Activated T-cell treated with anti-CD3 and anti-CD28 coated beads for 24 hours (primary cell): ENCODE measurements at regions not wholly inside any gene's neighbourhood (a gene's known extent, or its start where the extent isn't known, plus 50 kb on each side); places are given as distances from the start of the nearest gene placed in this dataset.
"Not testable (repeated sequence)": the region's sequence is repeated elsewhere in the genome, so short reads cannot be mapped to it uniquely, and the experiment has no call there.

ENCODE experiments used
- DNase-seq: peaks from one replicate; pipeline ENCODE4 v3.0.0-alpha.2; 2020; ENCODE audit warnings: low read depth

GRCh38 chr11:93032580-93032979, 63.1 kb downstream of the MTNR1B start:
- DNase-seq = no peak

DNA sequence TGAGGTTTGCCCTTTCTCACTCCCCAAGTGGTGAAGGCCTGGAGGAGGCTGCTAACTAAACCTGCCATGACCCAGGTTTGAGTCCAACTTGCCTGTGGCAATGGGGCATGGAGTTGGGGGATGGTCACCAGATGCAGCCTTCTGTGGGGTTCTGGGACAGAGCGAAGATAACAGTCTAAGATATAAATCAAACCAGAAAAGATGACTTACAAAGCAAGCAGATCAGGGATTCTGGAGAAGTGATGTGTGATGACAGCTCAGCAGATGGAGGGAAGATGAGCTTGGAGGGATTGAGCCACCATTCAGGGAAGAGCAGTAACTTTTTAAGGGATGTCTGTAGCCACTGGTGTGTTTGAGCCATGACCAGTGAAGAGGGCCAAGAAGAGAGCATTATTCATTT, 63.6 kb downstream of the MTNR1B start:
- DNase-seq = no peak

- no peak for DNase-seq
These were observed 64.7 kb downstream of the MTNR1B start for GRCh38 chr11:93034031-93034722.

DNA sequence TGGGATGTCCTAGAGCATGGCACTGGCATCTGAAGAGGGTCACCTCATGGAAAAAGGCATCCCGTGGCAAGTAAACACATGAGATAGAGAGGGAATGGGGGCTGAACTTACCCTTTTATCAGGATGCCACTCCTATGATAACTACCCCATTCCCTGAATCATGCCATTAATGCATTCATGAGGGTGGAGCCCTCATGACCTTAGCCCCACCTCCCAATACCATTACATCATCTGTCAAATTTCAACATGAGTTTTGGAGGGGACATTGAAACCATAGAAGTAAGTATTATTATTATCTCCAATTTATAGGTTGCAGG, 65.2 kb downstream of the MTNR1B start:
- DNase-seq = no peak

- no peak for DNase-seq
These were observed 69.1 kb downstream of the MTNR1B start for GRCh38 chr11:93038521-93038920.

DNA sequence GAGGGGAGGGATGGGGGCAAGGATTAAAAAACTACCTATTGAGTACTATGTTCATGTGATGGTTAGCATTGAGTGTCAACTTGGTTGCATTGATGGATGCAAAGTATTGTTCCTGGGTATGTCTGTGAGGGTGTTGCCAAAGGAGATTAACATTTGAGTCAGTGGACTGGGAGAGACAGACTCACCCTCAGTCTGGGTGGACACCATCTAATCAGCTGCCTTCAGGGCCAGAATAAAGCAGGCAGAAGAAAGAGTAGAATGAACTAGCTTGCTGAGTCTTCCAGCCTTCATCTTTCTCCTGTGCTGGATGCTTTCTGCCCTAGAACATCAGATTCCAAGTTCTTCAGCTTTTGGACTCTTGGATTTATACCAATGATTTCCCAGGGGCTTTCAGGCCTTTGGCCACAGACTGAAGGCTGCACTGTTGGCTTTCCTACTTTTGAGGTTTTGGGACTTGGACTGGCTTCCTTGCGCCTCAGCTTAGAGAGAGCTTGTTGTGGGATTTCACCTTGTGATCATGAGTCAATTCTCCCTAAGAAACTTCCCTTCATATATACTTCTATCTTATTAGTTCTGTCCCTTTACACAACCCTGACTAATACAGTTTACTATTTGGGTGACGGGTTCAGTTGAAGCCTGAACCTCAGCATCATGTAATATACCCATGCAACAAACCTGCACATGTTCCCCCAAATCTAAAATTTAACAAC, 70.2 kb downstream of the MTNR1B start:
- no peak for DNase-seq

DNA sequence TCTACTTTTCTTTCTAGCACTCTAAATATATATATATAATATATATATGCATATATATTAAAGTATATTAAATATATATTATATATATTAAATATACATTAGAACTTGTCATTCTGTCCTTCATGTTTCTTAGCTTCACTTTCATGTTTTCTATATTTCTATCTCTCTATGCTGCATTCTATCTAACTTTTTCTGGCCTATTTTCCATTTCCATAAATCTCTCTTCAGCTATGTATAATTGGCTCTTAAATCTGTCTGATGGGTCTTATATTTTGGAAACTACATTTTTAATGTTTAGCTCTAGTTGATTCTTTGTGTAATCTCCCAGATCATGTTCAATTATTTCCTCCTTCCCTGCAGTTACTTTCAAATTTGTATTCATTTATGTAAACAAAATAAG, 72.2 kb downstream of the MTNR1B start:
- DNase-seq = no peak

DNA sequence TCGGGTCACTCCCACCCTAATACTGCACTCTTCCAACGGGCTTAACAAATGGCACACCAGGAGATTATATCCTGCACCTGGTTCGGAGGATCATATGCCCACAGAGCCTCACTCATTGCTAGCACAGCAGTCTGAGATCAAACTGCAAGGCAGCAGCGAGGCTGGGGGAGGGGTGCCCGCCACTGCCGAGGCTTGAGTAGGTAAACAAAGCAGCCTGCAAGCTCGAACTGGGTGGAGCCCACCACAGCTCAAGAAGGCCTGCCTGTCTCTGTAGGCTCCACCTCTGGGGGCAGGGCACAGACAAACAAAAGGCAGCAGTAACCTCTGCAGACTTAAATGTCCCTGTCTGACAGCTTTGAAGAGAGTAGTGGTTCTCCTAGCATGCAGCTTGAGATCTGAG, 73.7 kb downstream of the MTNR1B start:
- DNase-seq = not testable (repeated sequence)

- DNase-seq = no peak
These were observed 80.3 kb downstream of the MTNR1B start for GRCh38 chr11:93049740-93050139.

- no peak for DNase-seq
These were observed 81.7 kb downstream of the MTNR1B start for GRCh38 chr11:93051186-93051585.

DNA sequence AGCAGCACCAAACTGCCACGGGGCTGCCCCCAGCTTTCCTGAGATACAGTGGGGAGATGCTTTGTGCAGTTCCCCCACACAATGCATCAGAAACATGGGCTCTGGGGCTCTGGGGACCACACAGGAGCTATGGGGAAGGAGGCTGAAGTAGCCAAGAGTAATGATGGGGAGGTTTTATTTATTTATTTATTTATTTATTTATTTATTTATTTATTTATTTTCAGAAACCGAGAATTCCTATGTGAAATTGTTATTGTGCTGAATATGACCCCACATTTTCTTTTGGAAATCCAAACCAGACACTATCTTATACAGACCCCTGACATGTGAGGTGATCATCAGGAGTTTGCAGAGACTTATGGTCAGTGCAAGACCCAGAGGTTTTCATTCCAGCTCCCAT, 84.4 kb downstream of the MTNR1B start:
- DNase-seq = no peak

GRCh38 chr11:93054279-93054678, 84.8 kb downstream of the MTNR1B start:
- DNase-seq = no peak

DNA sequence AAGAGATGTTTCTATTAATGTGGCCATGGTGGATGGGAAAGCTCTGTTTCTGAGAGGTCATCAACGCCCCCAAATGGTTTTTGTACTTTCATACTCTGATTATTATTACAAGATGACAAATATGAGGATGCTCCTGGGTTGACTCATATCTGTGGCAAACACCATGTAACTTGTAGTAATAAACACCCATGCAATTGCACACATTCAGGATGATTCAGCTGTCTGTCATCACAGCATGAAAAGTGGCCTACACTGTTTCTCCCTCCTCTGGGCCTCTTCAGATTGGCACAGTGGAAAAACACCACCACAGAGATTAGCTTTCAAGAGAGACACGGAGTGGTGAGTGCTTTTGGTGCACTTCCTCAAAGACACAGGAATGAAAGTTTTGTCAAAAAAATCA, 85.4 kb downstream of the MTNR1B start:
- peak; percentile 16 for DNase-seq

- DNase-seq = no peak
These were observed 89.9 kb downstream of the MTNR1B start for GRCh38 chr11:93059117-93059957.

GRCh38 chr11:93063086-93063485, 93.6 kb downstream of the MTNR1B start:
- DNase-seq = no peak

DNA sequence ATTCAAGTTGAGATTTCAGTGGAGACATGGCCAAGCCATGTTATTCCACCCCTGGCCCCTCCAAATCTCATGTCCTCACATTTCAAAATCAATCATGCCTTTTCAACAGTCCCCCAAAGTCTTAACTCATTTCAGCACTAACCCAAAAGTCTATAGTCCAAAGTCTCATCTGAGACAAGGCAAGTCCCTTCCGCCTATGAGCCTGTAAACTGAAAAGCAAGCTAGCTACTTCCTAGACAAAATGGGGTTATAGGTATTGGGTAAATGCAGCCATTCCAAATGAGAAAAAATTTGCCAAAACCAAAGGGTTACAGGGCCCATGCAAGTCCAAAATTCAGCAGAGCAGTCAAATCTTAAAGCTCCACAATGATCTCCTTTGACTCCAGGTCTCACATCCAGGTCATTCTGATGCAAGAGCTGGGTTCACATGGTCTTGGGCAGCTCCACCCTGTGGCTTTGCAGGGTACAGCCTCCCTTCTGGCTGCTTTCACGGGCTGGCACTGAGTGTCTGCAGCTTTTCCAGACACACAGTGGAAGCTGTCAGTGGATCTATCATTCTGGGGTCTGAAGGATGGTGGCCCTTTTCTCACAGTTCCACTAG, 95.7 kb downstream of the MTNR1B start:
- not testable (repeated sequence) for DNase-seq

DNA sequence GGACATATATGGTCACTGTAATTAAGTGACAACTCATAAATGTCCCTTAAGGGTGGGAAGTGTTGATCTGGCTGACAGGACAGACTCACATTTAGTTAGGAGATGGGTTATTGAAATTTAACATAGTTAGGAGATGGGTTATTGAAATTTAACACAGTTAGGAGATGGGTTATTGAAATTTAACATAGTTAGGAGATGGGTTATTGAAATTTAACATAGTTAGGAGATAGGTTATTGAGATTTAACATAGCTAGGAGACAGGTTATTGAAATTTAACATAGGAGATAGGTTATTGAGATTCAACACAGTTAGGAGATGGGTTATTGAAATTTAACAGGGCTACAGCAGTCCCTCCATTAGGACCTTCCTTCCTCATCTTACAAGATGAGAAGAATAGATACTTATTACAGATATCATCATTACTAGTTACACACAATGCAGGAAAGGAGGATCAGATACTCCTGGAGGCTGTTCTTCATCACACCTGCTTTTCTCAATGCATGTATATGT, 98.5 kb downstream of the MTNR1B start:
- DNase-seq = no peak

DNA sequence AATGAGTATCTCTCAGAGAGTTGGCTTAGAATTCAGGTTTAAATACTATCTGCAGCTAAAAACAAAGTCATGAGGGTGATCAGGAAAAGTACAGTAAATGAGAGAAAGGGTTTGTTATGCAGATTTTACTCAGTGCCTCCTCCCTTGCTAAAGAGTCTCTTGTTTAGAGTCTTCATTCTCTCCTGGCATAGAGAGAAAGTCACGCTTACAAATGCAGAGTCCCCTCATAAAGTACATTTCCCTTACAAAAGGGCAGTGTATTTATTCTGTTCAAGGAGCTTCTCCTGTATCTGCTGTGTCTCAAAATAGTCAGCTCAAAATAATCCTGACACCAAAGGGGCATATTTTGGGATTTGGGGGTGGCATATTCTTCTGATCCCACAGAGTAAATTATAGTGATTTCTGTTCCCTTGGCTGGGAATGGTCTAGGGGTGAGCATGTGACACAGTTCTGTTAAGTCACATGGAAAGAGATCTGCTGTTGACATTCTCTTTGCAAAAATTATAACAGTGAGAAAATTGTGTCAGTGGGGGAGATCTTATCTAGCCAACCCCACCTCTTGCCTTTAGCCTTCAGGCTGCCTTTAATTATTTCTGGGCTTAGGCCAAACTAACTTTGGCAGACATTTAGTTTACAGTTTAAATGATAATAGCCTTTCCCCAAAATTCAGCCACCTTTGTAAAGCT, 102.9 kb downstream of the MTNR1B start:
- no peak for DNase-seq

- no peak for DNase-seq
These were observed 103.6 kb downstream of the MTNR1B start for GRCh38 chr11:93073026-93073425.

DNA sequence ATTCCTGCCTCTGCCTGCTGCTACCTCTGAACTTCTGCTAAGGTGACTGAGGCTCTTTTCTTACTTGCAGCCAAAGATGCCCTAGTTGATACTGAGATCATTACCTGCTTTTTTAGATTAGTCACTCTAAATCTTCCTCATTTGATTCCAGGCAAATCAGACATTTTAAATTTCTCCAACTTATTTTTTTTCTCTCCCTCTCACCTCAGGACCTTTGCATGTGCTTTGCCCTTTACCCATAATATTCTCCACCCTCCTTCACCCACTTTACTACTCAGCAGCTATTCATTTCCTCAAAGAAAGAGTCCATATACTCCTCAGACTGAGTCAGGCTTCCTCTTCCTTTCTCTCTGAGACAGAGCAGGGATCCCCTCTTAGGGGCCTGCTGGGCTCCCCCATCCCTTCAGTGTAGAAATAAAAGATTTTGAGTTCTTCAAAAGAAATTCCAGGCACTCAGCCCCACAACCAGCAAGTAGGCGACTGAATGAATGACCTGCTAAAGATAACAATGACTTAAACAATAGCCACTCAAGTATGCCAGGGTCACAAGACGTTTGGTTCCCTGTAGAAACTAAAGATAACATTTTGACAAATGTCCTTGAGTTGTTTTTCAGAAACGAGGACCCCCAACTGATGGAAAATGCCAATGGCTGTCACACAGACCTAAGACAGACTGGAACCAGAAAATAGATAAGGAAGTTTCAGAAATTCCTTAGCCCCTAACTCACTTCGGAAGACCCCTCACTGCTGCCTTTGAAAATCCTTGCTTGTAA, 104.2 kb downstream of the MTNR1B start:
- no peak for DNase-seq

- DNase-seq = no peak
These were observed 104.9 kb downstream of the MTNR1B start for GRCh38 chr11:93074352-93074751.
